ENCODE measurements at regions not wholly inside any gene's neighbourhood (a gene's known extent, or its start where the extent isn't known, plus 50 kb on each side); places are given as distances from the start of the nearest gene placed in this dataset.

GRCh38 chr4:14928035-14928434, 74.2 kb upstream of the CPEB2 start:
- no peak for DNase-seq (ENCODE audit: low read depth, low spot score)

DNA sequence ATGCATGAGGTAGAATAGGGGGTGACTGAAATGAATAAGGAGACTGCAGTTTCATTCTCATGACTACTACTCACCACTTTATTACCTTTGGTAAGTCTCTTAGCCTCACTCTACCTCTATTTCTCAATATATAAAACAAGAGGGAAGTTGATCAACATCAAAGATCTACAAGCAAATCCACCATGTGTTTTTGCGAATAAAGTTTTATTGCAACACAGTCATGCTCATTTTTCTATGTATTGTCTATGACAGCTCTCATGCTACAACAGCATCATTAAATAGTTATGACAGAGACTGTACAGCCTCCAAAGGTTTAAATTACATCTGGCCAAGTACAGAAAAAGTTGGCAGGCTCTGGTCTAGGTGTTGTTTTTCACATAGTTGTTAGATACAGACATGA, 72.6 kb upstream of the CPEB2 start:
- no peak for DNase-seq (ENCODE audit: low read depth, low spot score)

- no peak for DNase-seq (ENCODE audit: low read depth, low spot score)
These were observed 67.4 kb upstream of the CPEB2 start for GRCh38 chr4:14934704-14935390.

GRCh38 chr4:14943749-14944148, 58.5 kb upstream of the CPEB2 start:
- DNase-seq (ENCODE audit: low read depth, low spot score) = no peak

DNA sequence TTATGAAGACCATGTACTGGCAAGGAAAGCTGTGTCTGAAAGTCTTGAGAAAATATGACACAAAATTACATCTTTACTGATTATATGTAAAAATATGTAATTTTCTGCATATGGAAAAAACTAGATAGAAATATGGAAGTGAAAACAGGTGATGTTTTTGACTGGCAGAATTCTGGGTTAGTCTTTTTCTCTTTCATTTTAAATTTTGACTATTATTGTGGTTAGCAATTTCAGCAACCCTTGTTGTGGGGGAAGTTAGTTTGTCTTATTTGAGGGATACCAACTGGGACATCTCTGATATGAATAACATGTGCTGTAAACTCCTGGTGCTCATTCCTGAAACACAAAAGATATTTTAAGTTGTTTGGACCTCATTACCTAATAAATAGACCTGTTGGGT, 49.9 kb upstream of the CPEB2 start:
- DNase-seq (ENCODE audit: low read depth, low spot score) = no peak
